ENCODE measurements at regions not wholly inside any gene's neighbourhood (a gene's known extent, or its start where the extent isn't known, plus 50 kb on each side); places are given as distances from the start of the nearest gene placed in this dataset.
"Not testable (repeated sequence)": the region's sequence is repeated elsewhere in the genome, so short reads cannot be mapped to it uniquely, and the experiment has no call there.

- H3K4me1 Mint-ChIP-seq, result peaks cover 6% of the 10 kb centered on the region
- H3K27me3 Mint-ChIP-seq (ENCODE audit: low read depth), result no peaks in the 10 kb centered on the region
- H3K27ac Mint-ChIP-seq, result no peak overlapping the region
- no peak for TF ChIP-seq CTCF (IDR thresholded peaks at IDR 0.05; ENCODE audit: unreplicated experiment in 3 of 3)
- H3K9me3 Mint-ChIP-seq, result no peaks in the 10 kb centered on the region
- H3K4me3 Mint-ChIP-seq, result no peak overlapping the region
- no peaks in the 10 kb centered on the region for H3K36me3 Mint-ChIP-seq (ENCODE audit: low read depth)
These were observed 409.1 kb downstream of the CPS1 start for GRCh38 chr2:210965472-210965871.

GRCh38 chr2:210966330-210966729, 409.9 kb downstream of the CPS1 start:
- Mint-ChIP-seq H3K27ac (no peak overlapping the region), H3K27me3 (ENCODE audit: low read depth) (no peaks in the 10 kb centered on the region), H3K4me1 (peaks cover 2% of the 10 kb centered on the region), H3K36me3 (ENCODE audit: low read depth) (no peaks in the 10 kb centered on the region), H3K9me3 (no peaks in the 10 kb centered on the region), H3K4me3 (no peak overlapping the region)
- TF ChIP-seq CTCF (IDR thresholded peaks at IDR 0.05; ENCODE audit: unreplicated experiment in 3 of 3), result no peak

GRCh38 chr2:210971431-210971830, 415.0 kb downstream of the CPS1 start:
- no peaks in the 10 kb centered on the region for H3K4me1 Mint-ChIP-seq
- no peak overlapping the region for H3K4me3 Mint-ChIP-seq
- H3K27me3 Mint-ChIP-seq (ENCODE audit: low read depth), result no peaks in the 10 kb centered on the region
- no peaks in the 10 kb centered on the region for H3K9me3 Mint-ChIP-seq
- TF ChIP-seq CTCF (IDR thresholded peaks at IDR 0.05; ENCODE audit: unreplicated experiment in 3 of 3), result no peak
- H3K36me3 Mint-ChIP-seq (ENCODE audit: low read depth), result no peaks in the 10 kb centered on the region
- H3K27ac Mint-ChIP-seq, result no peak overlapping the region

- H3K4me3 Mint-ChIP-seq; H3K27me3 Mint-ChIP-seq (ENCODE audit: low read depth); H3K27ac Mint-ChIP-seq; H3K4me1 Mint-ChIP-seq; H3K36me3 Mint-ChIP-seq (ENCODE audit: low read depth): not testable (repeated sequence)
- peaks cover 16% of the 10 kb centered on the region for H3K9me3 Mint-ChIP-seq
These were observed 430.4 kb downstream of the CPS1 start for GRCh38 chr2:210986806-210987205.

- Mint-ChIP-seq H3K27me3 (ENCODE audit: low read depth) (no peaks in the 10 kb centered on the region), H3K4me3 (no peak overlapping the region), H3K4me1 (no peaks in the 10 kb centered on the region), H3K36me3 (ENCODE audit: low read depth) (no peaks in the 10 kb centered on the region), H3K27ac (no peak overlapping the region), H3K9me3 (peaks cover 9% of the 10 kb centered on the region)
- no peak for TF ChIP-seq CTCF (IDR thresholded peaks at IDR 0.05; ENCODE audit: unreplicated experiment in 3 of 3)
These were observed 434.7 kb downstream of the CPS1 start for GRCh38 chr2:210991107-210991506.

- H3K27ac Mint-ChIP-seq, result no peak overlapping the region
- no peak for TF ChIP-seq CTCF (IDR thresholded peaks at IDR 0.05; ENCODE audit: unreplicated experiment in 3 of 3)
- H3K9me3 Mint-ChIP-seq, result peaks cover 9% of the 10 kb centered on the region
- H3K4me1 Mint-ChIP-seq, result peaks cover 5% of the 10 kb centered on the region
- no peak overlapping the region for H3K4me3 Mint-ChIP-seq
- H3K36me3 Mint-ChIP-seq (ENCODE audit: low read depth), result no peaks in the 10 kb centered on the region
- H3K27me3 Mint-ChIP-seq (ENCODE audit: low read depth), result no peaks in the 10 kb centered on the region
These were observed 437.7 kb downstream of the CPS1 start for GRCh38 chr2:210994104-210994503.
